AG09309 (cell line): ENCODE measurements at regions not wholly inside any gene's neighbourhood (a gene's known extent, or its start where the extent isn't known, plus 50 kb on each side); places are given as distances from the start of the nearest gene placed in this dataset.

Experiments
- DNase-seq: peaks from one replicate; pipeline ENCODE4 v3.0.0-alpha.2; 2010; ENCODE audit warnings: low read depth
- H3K4me3 ChIP-seq: 2 replicates; pipeline ENCODE4 v1.5.1; 2011; ENCODE audit warnings: mild to moderate bottlenecking, low read depth, low read length, moderate library complexity; ENCODE audit not compliant: control insufficient read depth
- TF ChIP-seq, protein P1 (sequence below): IDR thresholded peaks from 2 replicates; pipeline ENCODE4 v1.5.1; 2011; ENCODE audit warnings: mild to moderate bottlenecking, low read depth, low read length, inconsistent platforms; ENCODE audit not compliant: insufficient read depth, control insufficient read depth; ENCODE audit errors: missing control alignments

DNA sequence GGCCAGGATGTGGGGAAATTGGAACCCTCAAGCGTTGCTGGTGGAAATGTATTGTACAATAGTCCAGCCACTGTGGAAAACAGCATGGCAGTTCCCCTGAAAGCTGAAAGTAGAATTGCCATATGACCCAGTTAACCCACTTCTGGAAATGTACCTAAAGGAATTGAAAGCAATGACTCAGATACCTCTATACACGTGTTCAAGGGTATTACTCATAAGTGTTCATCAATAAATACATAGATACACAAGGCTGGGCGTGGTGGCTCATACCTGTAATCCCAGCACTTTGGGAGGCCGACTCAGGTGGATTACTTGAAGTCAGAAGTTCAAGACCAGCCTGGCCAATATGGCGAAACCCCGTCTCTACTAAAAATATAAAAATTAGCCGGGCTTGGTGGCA lies 71.9 kb upstream of the IRS2 start:
- no peak for DNase-seq
- TF ChIP-seq, protein P1, sequence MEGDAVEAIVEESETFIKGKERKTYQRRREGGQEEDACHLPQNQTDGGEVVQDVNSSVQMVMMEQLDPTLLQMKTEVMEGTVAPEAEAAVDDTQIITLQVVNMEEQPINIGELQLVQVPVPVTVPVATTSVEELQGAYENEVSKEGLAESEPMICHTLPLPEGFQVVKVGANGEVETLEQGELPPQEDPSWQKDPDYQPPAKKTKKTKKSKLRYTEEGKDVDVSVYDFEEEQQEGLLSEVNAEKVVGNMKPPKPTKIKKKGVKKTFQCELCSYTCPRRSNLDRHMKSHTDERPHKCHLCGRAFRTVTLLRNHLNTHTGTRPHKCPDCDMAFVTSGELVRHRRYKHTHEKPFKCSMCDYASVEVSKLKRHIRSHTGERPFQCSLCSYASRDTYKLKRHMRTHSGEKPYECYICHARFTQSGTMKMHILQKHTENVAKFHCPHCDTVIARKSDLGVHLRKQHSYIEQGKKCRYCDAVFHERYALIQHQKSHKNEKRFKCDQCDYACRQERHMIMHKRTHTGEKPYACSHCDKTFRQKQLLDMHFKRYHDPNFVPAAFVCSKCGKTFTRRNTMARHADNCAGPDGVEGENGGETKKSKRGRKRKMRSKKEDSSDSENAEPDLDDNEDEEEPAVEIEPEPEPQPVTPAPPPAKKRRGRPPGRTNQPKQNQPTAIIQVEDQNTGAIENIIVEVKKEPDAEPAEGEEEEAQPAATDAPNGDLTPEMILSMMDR: no peak

DNA sequence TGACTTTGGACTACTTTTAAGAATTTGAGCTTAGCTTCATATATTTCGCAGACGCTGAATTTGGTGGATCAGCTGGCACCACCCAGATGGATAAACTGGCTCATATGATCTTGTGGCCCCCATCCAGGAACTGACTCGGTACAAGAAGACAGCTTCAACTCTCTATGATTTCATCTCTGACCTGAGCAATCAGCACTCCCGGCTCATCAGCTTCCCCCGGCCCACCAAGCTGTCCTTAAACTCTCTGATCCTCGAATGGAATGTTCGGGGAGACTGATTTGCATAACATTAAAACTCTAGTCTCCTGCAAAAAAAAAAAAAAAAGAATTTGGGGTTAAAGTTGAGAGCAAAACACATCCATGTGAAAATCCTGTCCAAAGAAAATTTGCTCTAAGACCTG lies 71.4 kb upstream of the IRS2 start:
- DNase-seq: no peak
- H3K4me3 ChIP-seq: no peak overlapping the region
- TF ChIP-seq, protein P1: no peak

More for the DNA sequence above, 71.9 kb upstream of the IRS2 start:
- H3K4me3 ChIP-seq: no peak overlapping the region

DNA sequence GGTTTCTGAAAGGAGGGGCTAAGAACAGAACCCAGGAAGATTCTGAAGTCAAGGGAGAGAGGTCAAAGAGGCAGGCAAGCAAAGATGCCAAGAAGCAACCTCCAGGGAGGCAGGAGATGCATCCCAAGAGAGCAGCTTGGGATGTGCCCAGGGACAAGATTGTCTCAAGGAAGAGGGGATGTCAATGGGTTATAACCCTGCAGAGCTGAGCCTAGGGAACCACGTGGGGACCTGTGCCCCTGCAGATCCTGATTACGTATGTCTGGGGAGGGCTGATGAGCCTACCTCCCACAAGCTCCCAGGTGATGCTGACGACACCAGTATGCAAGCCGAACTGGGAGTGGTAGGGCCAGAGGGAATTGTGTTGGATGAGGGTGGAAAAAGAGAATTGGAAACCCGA lies 70.9 kb upstream of the IRS2 start:
- H3K4me3 ChIP-seq: no peak overlapping the region
- TF ChIP-seq, protein P1: no peak
- no peak for DNase-seq

DNA sequence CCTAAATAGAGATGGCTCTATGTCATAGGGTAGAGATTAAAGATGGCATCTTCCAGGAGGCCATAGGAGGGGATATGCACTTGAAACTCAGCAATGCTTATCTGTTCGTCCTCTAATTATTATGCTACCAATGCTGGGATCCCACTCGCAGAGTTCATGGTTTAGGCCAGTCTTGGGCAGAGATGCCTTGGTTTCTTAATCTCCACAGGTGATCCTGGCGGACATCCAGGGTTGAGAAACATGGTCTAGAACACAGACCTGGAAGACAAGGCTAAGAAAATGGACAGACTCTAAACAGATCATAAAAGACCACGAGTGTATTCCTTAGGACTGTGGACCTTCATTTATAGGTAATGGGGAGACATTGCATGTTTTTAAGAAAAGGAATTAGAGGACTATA lies 70.0 kb upstream of the IRS2 start:
- TF ChIP-seq, protein P1: no peak
- no peak overlapping the region for H3K4me3 ChIP-seq
- DNase-seq: no peak

DNA sequence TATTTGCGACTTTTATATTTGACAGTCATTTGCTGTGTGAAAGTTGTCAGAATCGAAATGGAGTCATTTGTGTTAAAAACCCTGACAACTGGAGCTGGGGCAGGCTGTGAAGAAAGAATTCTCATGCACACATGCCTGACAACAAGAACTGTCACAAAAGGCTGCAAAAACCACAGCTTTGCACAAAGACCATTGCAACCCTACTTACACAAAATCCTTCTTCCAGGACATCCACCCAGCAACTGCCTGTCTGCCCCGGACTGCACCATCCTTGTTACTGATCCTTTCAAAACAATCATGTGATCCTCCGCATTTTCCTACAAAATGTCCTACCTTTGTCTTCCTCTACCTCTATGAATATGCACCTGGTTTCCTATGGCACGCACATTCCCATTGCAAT lies 66.8 kb upstream of the IRS2 start:
- TF ChIP-seq, protein P1: no peak
- no peak for DNase-seq
- no peak overlapping the region for H3K4me3 ChIP-seq

DNA sequence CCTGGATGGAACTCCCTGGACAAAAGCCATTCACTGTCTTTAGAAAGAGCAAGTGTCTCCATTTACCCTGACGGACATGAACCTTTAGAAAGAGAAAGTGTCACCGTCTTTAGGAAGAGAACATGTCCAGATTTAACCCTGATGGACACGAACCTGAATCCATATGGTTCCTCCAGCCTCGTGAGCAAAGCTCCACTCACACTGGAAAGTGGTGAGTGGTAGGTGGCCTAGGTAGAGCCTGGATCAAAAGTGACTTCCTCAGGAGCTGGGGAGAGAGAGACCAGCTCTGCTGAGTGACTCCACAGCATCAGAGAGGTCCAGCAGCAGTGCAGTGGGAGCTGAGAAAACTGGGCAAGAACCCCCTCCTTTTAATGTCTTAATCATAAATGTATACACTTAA lies 59.8 kb upstream of the IRS2 start:
- DNase-seq: no peak
- TF ChIP-seq, protein P1: no peak
- no peak overlapping the region for H3K4me3 ChIP-seq

DNA sequence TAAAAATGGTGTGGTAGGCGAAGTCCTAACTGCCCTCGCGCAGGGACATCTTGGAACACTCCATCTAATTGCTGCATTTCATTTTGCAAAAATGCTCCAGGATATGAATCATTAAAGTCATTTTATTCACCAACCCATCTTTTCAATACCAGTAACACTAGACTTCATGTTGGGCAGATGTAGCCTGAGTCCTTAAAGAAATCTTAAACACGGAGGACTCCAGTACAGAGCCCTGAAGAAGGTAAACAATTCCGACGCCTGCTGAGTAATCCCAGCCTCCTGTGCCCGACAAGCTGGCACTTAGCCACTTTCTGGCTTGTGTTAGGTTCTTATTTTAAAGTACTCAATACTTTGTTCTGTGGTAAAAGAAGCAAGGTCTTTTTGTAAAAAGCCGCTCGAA lies 58.0 kb upstream of the IRS2 start:
- TF ChIP-seq, protein P1: no peak
- H3K4me3 ChIP-seq: no peak overlapping the region
- no peak for DNase-seq
